A673 (cell line): ENCODE measurements at regions not wholly inside any gene's neighbourhood (a gene's known extent, or its start where the extent isn't known, plus 50 kb on each side); places are given as distances from the start of the nearest gene placed in this dataset.

Experiments
- CTCF ChIP-seq: fragments of 300-800, 200-600 bp; sonication (generic); conservative IDR thresholded peaks from 2 replicates; pipeline ENCODE4 v1.5.1; 2017; ENCODE audit warnings: low read depth, mild to moderate bottlenecking, antibody characterized with exemption, low read length, moderate library complexity, mixed read lengths
- EZH2 ChIP-seq: fragments of 200-600 bp; sonication (generic); IDR thresholded peaks from 2 replicates; pipeline ENCODE4 v1.6.1; 2017; ENCODE audit warnings: borderline replicate concordance, low read depth, mild to moderate bottlenecking, mixed read lengths, antibody characterized with exemption, low read length; ENCODE audit not compliant: poor library complexity, severe bottlenecking

DNA sequence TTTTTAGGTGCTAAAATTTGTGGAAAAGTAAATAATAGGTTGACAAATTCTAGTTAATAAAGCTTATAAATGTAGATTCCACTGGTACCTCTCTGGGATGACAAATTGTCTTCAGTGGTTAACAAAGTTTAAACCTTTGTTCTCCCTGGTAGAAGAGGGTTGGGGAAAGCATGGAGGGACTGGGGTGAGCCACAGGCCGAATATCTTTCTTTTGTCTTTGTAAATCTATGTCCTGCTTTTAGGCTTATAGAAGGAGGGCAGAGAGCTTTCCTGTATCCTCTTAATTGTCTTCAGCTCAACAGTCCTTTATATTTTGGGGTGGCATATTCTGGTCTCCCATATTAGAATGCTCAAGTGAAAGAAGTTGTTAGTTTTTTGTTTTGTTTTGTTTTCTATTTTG is 142.2 kb upstream of the CNOT2 start:
- no peak for TF ChIP-seq CTCF
- TF ChIP-seq EZH2, result no peak
